Naive B cell (primary cell): ENCODE measurements at regions not wholly inside any gene's neighbourhood (a gene's known extent, or its start where the extent isn't known, plus 50 kb on each side); places are given as distances from the start of the nearest gene placed in this dataset.
A peak's percentile ranks its signal among the peaks of the same experiment; 100 is the strongest.

Source experiments
- ATAC-seq, 2 donors: fragments of 150-1000 bp; cut with Tn5 transposase; 2 replicates each; pipeline ENCODE4 v1.10.0; 2021; ENCODE audit warnings: low read depth in 2 of 2, mild to moderate bottlenecking in 2 of 2, moderate library complexity in 2 of 2
- DNase-seq: peaks from one replicate; pipeline ENCODE4 v3.0.0; 2022
- H3K27ac Mint-ChIP-seq, 6 donors: one replicate each; pipeline ENCODE4 v1.8.0; 2020 to 2022; ENCODE audit warnings: mild to moderate bottlenecking in 6 of 6, mixed read lengths in 6 of 6, moderate library complexity in 5 of 6, inconsistent platforms in 2 of 6
- H3K27me3 Mint-ChIP-seq, 3 donors: one replicate each; pipeline ENCODE4 v1.8.0; 2021 to 2022; ENCODE audit warnings: mixed read lengths in 3 of 3, mild to moderate bottlenecking in 1 of 3
- H3K36me3 Mint-ChIP-seq, 2 donors: one replicate each; pipeline ENCODE4 v1.8.0; 2020 to 2022; ENCODE audit warnings: mixed read lengths in 2 of 2, inconsistent platforms in 1 of 2, mild to moderate bottlenecking in 1 of 2
- H3K4me1 Mint-ChIP-seq, 3 donors: one replicate each; pipeline ENCODE4 v1.8.0; 2020 to 2022; ENCODE audit warnings: mixed read lengths in 3 of 3, inconsistent platforms in 1 of 3, mild to moderate bottlenecking in 1 of 3, moderate library complexity in 1 of 3
- H3K4me3 Mint-ChIP-seq, 8 donors: one replicate each; pipeline ENCODE4 v1.8.0; 2020 to 2022; ENCODE audit warnings: mild to moderate bottlenecking in 8 of 8, mixed read lengths in 8 of 8, moderate library complexity in 8 of 8, inconsistent platforms in 2 of 8
- H3K9me3 Mint-ChIP-seq, 7 donors: one replicate each; pipeline ENCODE4 v1.8.0; 2020 to 2022; ENCODE audit warnings: mixed read lengths in 7 of 7, mild to moderate bottlenecking in 5 of 7, inconsistent platforms in 2 of 7, moderate library complexity in 1 of 7

GRCh38 chr18:29071869-29072268, 894.9 kb upstream of the CDH2 start:
- no peaks in the 10 kb centered on the region for H3K4me1 Mint-ChIP-seq
- no peaks in the 10 kb centered on the region for H3K27me3 Mint-ChIP-seq
- H3K4me3 Mint-ChIP-seq: no peak overlapping the region
- DNase-seq (no peak), ATAC-seq (no peak)
- no peaks in the 10 kb centered on the region for H3K36me3 Mint-ChIP-seq
- H3K27ac Mint-ChIP-seq: no peak overlapping the region
- peaks cover 0 to 6% (median 2%) of the 10 kb centered on the region in 7 donors for H3K9me3 Mint-ChIP-seq

- DNase-seq: no peak
- Mint-ChIP-seq H3K27me3 (no peaks in the 10 kb centered on the region), H3K27ac (no peak overlapping the region), H3K9me3 (peaks cover 0 to 6% (median 0%) of the 10 kb centered on the region in 7 donors), H3K4me1 (no peaks in the 10 kb centered on the region), H3K4me3 (no peak overlapping the region), H3K36me3 (no peaks in the 10 kb centered on the region)
- ATAC-seq: no peak
Measured at GRCh38 chr18:29063346-29063745, 886.4 kb upstream of the CDH2 start.

- H3K4me1 Mint-ChIP-seq: no peaks in the 10 kb centered on the region
- H3K36me3 Mint-ChIP-seq: no peaks in the 10 kb centered on the region
- no peak overlapping the region for H3K4me3 Mint-ChIP-seq
- peaks cover 0 to 6% (median 0%) of the 10 kb centered on the region in 7 donors for H3K9me3 Mint-ChIP-seq
- no peaks in the 10 kb centered on the region for H3K27me3 Mint-ChIP-seq
- DNase-seq (no peak), ATAC-seq (no peak)
- no peak overlapping the region for H3K27ac Mint-ChIP-seq
Measured at GRCh38 chr18:29062921-29063320, 886.0 kb upstream of the CDH2 start.

- peaks cover 0 to 5% (median 0%) of the 10 kb centered on the region in 7 donors for H3K9me3 Mint-ChIP-seq
- H3K4me1 Mint-ChIP-seq: no peaks in the 10 kb centered on the region
Measured at GRCh38 chr18:29060349-29060748, 883.4 kb upstream of the CDH2 start.

GRCh38 chr18:29057703-29058102, 880.8 kb upstream of the CDH2 start:
- Mint-ChIP-seq H3K27ac (no peak overlapping the region), H3K4me3 (no peak overlapping the region), H3K27me3 (no peaks in the 10 kb centered on the region)

More at GRCh38 chr18:29060349-29060748, 883.4 kb upstream of the CDH2 start:
- Mint-ChIP-seq H3K27me3 (no peaks in the 10 kb centered on the region), H3K4me3 (no peak overlapping the region), H3K36me3 (no peaks in the 10 kb centered on the region), H3K27ac (no peak overlapping the region)
- DNase-seq (no peak), ATAC-seq (no peak)

GRCh38 chr18:29056800-29057199, 879.9 kb upstream of the CDH2 start:
- Mint-ChIP-seq H3K4me1 (no peaks in the 10 kb centered on the region), H3K9me3 (peaks cover 0 to 11% (median 2%) of the 10 kb centered on the region in 7 donors), H3K36me3 (no peaks in the 10 kb centered on the region), H3K27me3 (no peaks in the 10 kb centered on the region), H3K27ac (no peak overlapping the region), H3K4me3 (no peak overlapping the region)
- DNase-seq: no peak
- no peak for ATAC-seq

More at GRCh38 chr18:29057703-29058102, 880.8 kb upstream of the CDH2 start:
- ATAC-seq (no peak), DNase-seq (no peak)
- no peaks in the 10 kb centered on the region for H3K4me1 Mint-ChIP-seq
- H3K36me3 Mint-ChIP-seq: no peaks in the 10 kb centered on the region
- H3K9me3 Mint-ChIP-seq: peaks cover 0 to 7% (median 0%) of the 10 kb centered on the region in 7 donors

- H3K36me3 Mint-ChIP-seq: no peaks in the 10 kb centered on the region
- no peaks in the 10 kb centered on the region for H3K27me3 Mint-ChIP-seq
- ATAC-seq: no peak
- peaks cover 3 to 17% (median 6%) of the 10 kb centered on the region in 7 donors for H3K9me3 Mint-ChIP-seq
- H3K27ac Mint-ChIP-seq: no peak overlapping the region
- no peak overlapping the region for H3K4me3 Mint-ChIP-seq
- no peaks in the 10 kb centered on the region for H3K4me1 Mint-ChIP-seq
- DNase-seq: no peak
Measured at GRCh38 chr18:29041976-29042375, 865.0 kb upstream of the CDH2 start.

- no peaks in the 10 kb centered on the region for H3K36me3 Mint-ChIP-seq
- ATAC-seq (no peak), DNase-seq (no peak)
- H3K27ac Mint-ChIP-seq: no peak overlapping the region
- H3K4me3 Mint-ChIP-seq: no peak overlapping the region
- H3K27me3 Mint-ChIP-seq: no peaks in the 10 kb centered on the region
- H3K4me1 Mint-ChIP-seq: no peaks in the 10 kb centered on the region
- peaks cover 0 to 6% (median 1%) of the 10 kb centered on the region in 7 donors for H3K9me3 Mint-ChIP-seq
Measured at GRCh38 chr18:29034113-29034856, 857.4 kb upstream of the CDH2 start.

- ATAC-seq (no peak), DNase-seq (no peak)
- Mint-ChIP-seq H3K9me3 (peaks cover 0 to 4% (median 0%) of the 10 kb centered on the region in 7 donors), H3K27me3 (no peaks in the 10 kb centered on the region), H3K4me1 (no peaks in the 10 kb centered on the region), H3K36me3 (no peaks in the 10 kb centered on the region), H3K27ac (peak overlapping the region in 1 of 6 donors; percentile 62), H3K4me3 (no peak overlapping the region)
Measured at GRCh38 chr18:29028560-29028959, 851.6 kb upstream of the CDH2 start.

- H3K36me3 Mint-ChIP-seq: no peaks in the 10 kb centered on the region
- H3K9me3 Mint-ChIP-seq: peaks cover 0 to 12% (median 2%) of the 10 kb centered on the region in 7 donors
- no peaks in the 10 kb centered on the region for H3K4me1 Mint-ChIP-seq
- DNase-seq: no peak
- no peak for ATAC-seq
- H3K27me3 Mint-ChIP-seq: no peaks in the 10 kb centered on the region
- H3K27ac Mint-ChIP-seq: no peak overlapping the region
- H3K4me3 Mint-ChIP-seq: no peak overlapping the region
Measured at GRCh38 chr18:29018976-29019375, 842.0 kb upstream of the CDH2 start.

GRCh38 chr18:29012883-29013465, 836.0 kb upstream of the CDH2 start:
- DNase-seq (no peak), ATAC-seq (no peak)
- Mint-ChIP-seq H3K27ac (no peak overlapping the region), H3K4me1 (no peaks in the 10 kb centered on the region), H3K36me3 (no peaks in the 10 kb centered on the region), H3K4me3 (no peak overlapping the region), H3K9me3 (peaks cover 0 to 10% (median 2%) of the 10 kb centered on the region in 7 donors), H3K27me3 (no peaks in the 10 kb centered on the region)

- DNase-seq (no peak), ATAC-seq (no peak)
- Mint-ChIP-seq H3K27me3 (no peaks in the 10 kb centered on the region), H3K9me3 (peaks cover 0 to 11% (median 2%) of the 10 kb centered on the region in 7 donors), H3K4me1 (no peaks in the 10 kb centered on the region), H3K4me3 (no peak overlapping the region), H3K27ac (no peak overlapping the region), H3K36me3 (no peaks in the 10 kb centered on the region)
Measured at GRCh38 chr18:29012364-29012763, 835.4 kb upstream of the CDH2 start.

GRCh38 chr18:29009250-29009803, 832.4 kb upstream of the CDH2 start:
- Mint-ChIP-seq H3K27ac (no peak overlapping the region), H3K4me3 (no peak overlapping the region), H3K4me1 (no peaks in the 10 kb centered on the region), H3K27me3 (no peaks in the 10 kb centered on the region), H3K36me3 (no peaks in the 10 kb centered on the region), H3K9me3 (peaks cover 0 to 9% (median 4%) of the 10 kb centered on the region in 7 donors)
- no peak for DNase-seq
- ATAC-seq: no peak

- Mint-ChIP-seq H3K27me3 (no peaks in the 10 kb centered on the region), H3K4me1 (no peaks in the 10 kb centered on the region), H3K27ac (no peak overlapping the region), H3K9me3 (peaks cover 0 to 9% (median 4%) of the 10 kb centered on the region in 7 donors), H3K4me3 (no peak overlapping the region), H3K36me3 (no peaks in the 10 kb centered on the region)
- DNase-seq (no peak), ATAC-seq (no peak)
Measured at GRCh38 chr18:29008809-29009208, 831.9 kb upstream of the CDH2 start.
